ENCODE measurements at regions not wholly inside any gene's neighbourhood (a gene's known extent, or its start where the extent isn't known, plus 50 kb on each side); places are given as distances from the start of the nearest gene placed in this dataset.

DNA sequence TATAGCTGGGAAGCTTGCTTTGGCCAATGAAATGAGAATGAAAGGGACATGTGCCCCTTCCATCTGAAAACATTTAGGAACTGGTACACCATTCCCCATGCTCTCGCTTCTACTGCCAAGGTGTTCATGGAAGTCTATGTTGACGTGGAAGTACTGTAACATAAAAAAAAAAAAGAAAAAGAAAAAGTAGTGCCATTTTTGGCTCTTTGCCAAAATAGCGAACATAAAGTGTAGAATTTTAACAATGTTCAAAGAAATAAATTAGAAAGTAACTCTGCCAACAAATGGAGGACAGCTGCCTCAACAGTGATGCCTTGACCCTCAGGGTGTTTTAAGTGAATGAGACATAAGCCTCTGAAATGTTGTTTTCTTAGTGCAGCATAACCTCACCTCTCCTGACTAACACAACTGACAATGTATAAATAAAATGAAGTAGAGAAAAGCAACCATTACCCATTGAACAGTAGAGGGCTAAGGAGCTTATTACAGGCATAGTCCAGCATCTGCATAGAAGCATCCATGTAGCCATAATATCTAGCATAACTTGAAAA is 536.6 kb downstream of the DTWD2 start:
- Mint-ChIP-seq H3K27ac (no peak overlapping the region), H3K9me3 (no peaks in the 10 kb centered on the region), H3K36me3 (no peaks in the 10 kb centered on the region), H3K27me3 (ENCODE audit: insufficient read depth, low read depth) (no peaks in the 10 kb centered on the region), H3K4me3 (no peak overlapping the region), H3K4me1 (peaks cover 11% of the 10 kb centered on the region)
- H2AFZ ChIP-seq (replicated peaks) = no peak overlapping the region
- H3K4me1 ChIP-seq = peaks cover 29% of the 10 kb centered on the region
- H3F3A ChIP-seq (ENCODE audit: low read depth) = peaks cover 29% of the 10 kb centered on the region
- H4K20me1 ChIP-seq (ENCODE audit: low read depth) = no peaks in the 10 kb centered on the region
- no peaks in the 10 kb centered on the region for H3K27me3 ChIP-seq
- H3K27ac ChIP-seq = peak overlapping the region; percentile 57
- H3K9me3 ChIP-seq (ENCODE audit: low read depth) = no peaks in the 10 kb centered on the region
- H3K4me3 ChIP-seq = no peak overlapping the region
- H3K4me2 ChIP-seq = no peak overlapping the region
- H3K36me3 ChIP-seq = no peaks in the 10 kb centered on the region
- no peak for DNase-seq (ENCODE audit: low spot score)
- TF ChIP-seq EZH2phosphoT487 (IDR thresholded peaks at IDR 0.05) (no peak), CTCF (IDR thresholded peaks at IDR 0.05) (no peak), EZH2 (IDR thresholded peaks at IDR 0.05) (no peak)
- H3K79me2 ChIP-seq (ENCODE audit: low read depth) = no peaks in the 10 kb centered on the region
- no peak overlapping the region for H3K9ac ChIP-seq

- no peaks in the 10 kb centered on the region for H3K36me3 Mint-ChIP-seq
- Histone ChIP-seq H3K27ac (peak overlapping the region; percentile 57), H3K36me3 (no peaks in the 10 kb centered on the region), H3K27me3 (no peaks in the 10 kb centered on the region), H3K79me2 (ENCODE audit: low read depth) (no peaks in the 10 kb centered on the region), H3F3A (ENCODE audit: low read depth) (peaks cover 29% of the 10 kb centered on the region), H3K9me3 (ENCODE audit: low read depth) (no peaks in the 10 kb centered on the region), H4K20me1 (ENCODE audit: low read depth) (no peaks in the 10 kb centered on the region), H3K4me1 (peaks cover 29% of the 10 kb centered on the region), H3K9ac (no peak overlapping the region), H3K4me3 (no peak overlapping the region), H3K4me2 (peak overlapping the region; percentile 59), H2AFZ (replicated peaks) (no peak overlapping the region)
- no peaks in the 10 kb centered on the region for H3K9me3 Mint-ChIP-seq
- DNase-seq (ENCODE audit: low spot score) = peak; percentile 62
- H3K4me3 Mint-ChIP-seq = no peak overlapping the region
- TF ChIP-seq CTCF (IDR thresholded peaks at IDR 0.05) (no peak), EZH2phosphoT487 (IDR thresholded peaks at IDR 0.05) (peak; percentile 90)
- peaks cover 15% of the 10 kb centered on the region for H3K4me1 Mint-ChIP-seq
- no peaks in the 10 kb centered on the region for H3K27me3 Mint-ChIP-seq (ENCODE audit: insufficient read depth, low read depth)
- H3K27ac Mint-ChIP-seq = no peak overlapping the region
Measured at GRCh38 chr5:118450554-118451332, 537.6 kb downstream of the DTWD2 start.

- H3K36me3 ChIP-seq = no peaks in the 10 kb centered on the region
- no peaks in the 10 kb centered on the region for H3K36me3 Mint-ChIP-seq
- H3K9ac ChIP-seq = no peak overlapping the region
- no peaks in the 10 kb centered on the region for H4K20me1 ChIP-seq (ENCODE audit: low read depth)
- H3K4me2 ChIP-seq = no peak overlapping the region
- H3F3A ChIP-seq (ENCODE audit: low read depth) = peaks cover 29% of the 10 kb centered on the region
- H3K27ac ChIP-seq = no peak overlapping the region
- H3K79me2 ChIP-seq (ENCODE audit: low read depth) = no peaks in the 10 kb centered on the region
- no peak overlapping the region for H3K4me3 ChIP-seq
- no peaks in the 10 kb centered on the region for H3K27me3 Mint-ChIP-seq (ENCODE audit: insufficient read depth, low read depth)
- no peak overlapping the region for H3K27ac Mint-ChIP-seq
- H3K4me1 ChIP-seq = peaks cover 30% of the 10 kb centered on the region
- H3K27me3 ChIP-seq = no peaks in the 10 kb centered on the region
- peaks cover 18% of the 10 kb centered on the region for H3K4me1 Mint-ChIP-seq
- H3K4me3 Mint-ChIP-seq = no peak overlapping the region
- DNase-seq (ENCODE audit: low spot score) = no peak
- TF ChIP-seq CTCF (IDR thresholded peaks at IDR 0.05) = no peak
- TF ChIP-seq EZH2 (IDR thresholded peaks at IDR 0.05) = no peak
- H3K9me3 ChIP-seq (ENCODE audit: low read depth) = no peaks in the 10 kb centered on the region
- H2AFZ ChIP-seq (replicated peaks) = no peak overlapping the region
- H3K9me3 Mint-ChIP-seq = no peaks in the 10 kb centered on the region
Measured at GRCh38 chr5:118447350-118447749, 541.0 kb downstream of the DTWD2 start.

Data from neural progenitor cell (in vitro differentiated cells).